NCI-H748 (cell line): ENCODE measurements at regions not wholly inside any gene's neighbourhood (a gene's known extent, or its start where the extent isn't known, plus 50 kb on each side); places are given as distances from the start of the nearest gene placed in this dataset.

Experiments used
- DNase-seq: peaks from one replicate; lab custom pipeline; 2025; ENCODE audit not compliant: unreplicated experiment; lab: John Stamatoyannopoulos, UW

DNA sequence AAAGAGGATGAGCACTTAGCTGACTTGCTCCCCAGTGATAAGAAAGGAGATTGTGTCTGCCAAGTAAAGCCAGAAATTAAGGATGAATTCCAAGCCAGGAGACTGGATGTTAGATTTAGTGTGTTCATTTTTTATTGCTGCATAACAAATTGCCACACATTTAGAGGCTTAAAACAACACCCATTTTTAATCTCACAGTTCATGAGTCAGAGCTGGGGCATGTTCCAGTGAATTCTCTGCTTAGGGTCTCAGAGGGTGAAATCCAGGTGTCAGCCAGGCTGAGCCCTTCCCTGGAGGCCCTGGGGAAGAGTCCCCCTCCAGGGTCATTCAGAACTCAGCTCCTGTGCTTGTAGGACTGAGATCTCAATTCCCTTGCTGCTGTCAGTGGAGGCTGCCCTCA is 352.8 kb downstream of the BUD13 start:
- no peak for DNase-seq

DNA sequence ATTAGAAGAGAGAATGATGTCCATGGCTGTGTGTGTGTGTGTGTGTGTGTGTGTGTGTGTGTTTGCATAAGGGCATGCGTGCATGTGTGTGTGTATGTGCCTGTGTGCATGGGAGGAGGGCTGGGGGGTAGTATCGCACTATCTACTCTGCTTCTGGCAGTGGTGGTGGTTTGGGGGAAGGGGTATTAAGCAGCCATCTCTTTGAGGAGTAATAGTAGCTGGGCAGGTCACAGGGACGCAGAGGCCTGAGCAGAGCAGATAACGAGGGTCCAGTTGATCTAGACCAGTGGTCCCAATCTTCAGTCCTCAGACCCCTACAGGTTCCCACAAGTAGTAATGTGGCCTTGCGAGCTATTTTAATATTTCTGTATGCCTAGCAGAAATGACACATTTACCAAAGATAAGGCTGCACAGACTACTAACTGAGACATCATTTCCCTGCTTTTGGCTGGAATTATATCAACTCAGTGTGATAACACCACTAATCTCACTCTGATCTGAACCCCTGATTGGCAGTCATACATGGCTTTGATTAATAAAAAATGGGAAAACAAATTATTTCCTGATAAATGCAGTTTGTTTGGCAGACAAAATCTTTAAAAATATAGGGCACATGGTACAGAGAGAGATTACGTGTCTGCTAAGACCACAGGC is 354.3 kb downstream of the BUD13 start:
- DNase-seq = no peak

GRCh38 chr11:116416852-116417251 is 355.9 kb downstream of the BUD13 start:
- no peak for DNase-seq

DNA sequence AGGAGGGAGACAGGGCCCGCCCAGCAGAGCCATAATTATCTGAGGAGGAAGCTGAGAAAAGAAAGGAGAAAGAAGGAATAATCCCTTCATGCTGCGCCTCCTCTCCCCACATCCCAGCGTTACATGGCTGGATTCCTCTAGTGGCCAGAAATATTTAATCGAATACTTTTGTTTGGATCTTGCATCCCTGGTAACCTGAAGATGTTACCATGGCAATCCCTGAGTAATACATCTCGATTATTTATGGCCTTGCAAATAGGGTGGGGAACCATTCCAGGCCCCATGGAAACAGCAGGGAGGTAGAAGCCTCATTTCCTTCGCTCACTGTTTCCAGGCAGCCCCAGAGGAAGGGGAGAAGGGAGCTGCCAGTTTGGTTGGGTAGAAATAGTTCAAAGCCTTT is 357.7 kb downstream of the BUD13 start:
- peak; percentile 96 for DNase-seq

DNA sequence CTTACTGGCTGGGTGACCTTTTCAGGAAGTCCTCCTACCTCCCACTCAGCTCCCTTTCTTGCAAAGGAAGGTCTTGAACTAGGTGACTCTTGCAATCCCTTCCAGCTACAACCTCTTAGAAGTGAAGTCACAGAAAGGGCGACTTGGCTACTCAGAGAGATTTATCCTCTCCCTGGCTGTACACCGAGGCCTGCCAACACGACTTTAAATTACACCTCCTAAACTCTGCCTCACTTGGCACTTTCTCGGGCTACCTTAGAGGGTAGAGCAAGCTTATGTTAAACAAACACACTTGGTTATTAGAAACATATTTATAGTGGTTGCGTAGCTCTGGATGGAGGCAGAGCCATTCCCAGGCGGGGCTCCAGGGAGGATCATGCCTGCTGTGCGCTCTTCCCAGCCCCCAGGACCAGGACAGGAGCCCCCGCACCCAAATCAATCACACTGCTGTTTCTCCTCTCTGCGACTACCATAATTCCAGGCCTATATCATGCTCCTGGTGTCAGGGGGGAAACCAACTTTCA is 358.4 kb downstream of the BUD13 start:
- DNase-seq = no peak

DNA sequence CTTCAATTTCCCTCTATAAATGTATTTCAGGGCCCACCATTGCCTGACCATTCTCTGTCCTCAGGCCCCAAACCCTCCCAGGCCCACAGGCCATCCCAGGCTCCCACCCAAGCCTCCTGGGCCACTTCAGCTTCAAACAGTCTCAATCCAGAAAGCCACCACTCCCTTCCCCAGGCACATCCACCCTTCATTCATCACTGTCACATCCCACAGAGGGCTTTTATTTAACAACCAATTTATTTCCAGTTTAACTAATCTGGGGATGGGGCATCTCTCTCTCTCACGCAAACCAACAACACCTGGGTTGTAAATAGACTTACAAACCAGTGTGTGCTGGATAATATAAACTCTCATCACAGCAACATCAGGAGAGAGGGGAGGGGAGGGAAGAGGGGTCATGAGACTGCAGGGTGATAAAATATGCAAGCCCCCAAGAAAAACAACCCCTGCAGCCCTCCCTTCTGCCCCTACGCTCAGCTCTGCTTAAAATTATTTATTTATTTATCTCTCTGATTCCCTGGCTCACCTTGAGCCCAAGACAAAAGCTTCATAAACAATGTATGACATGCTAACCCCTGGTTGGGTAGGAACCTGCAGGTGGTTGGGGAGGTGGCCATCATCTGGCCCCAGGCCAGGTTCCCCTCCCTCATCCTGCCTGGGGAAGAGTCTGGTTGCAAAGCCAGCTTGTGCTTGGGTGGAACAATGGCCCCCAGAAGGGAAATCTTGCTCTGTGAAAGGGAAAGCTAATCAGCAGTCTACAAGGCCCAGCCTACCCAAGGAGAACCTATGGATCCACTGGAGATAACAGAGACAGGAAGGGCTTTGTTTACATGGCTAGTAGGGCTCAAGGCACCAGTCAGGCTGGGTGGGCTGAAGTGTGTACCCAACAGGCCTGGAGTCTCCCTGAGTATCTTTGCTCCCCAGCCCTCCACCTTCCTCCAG is 359.2 kb downstream of the BUD13 start:
- DNase-seq = peak; percentile 98

DNA sequence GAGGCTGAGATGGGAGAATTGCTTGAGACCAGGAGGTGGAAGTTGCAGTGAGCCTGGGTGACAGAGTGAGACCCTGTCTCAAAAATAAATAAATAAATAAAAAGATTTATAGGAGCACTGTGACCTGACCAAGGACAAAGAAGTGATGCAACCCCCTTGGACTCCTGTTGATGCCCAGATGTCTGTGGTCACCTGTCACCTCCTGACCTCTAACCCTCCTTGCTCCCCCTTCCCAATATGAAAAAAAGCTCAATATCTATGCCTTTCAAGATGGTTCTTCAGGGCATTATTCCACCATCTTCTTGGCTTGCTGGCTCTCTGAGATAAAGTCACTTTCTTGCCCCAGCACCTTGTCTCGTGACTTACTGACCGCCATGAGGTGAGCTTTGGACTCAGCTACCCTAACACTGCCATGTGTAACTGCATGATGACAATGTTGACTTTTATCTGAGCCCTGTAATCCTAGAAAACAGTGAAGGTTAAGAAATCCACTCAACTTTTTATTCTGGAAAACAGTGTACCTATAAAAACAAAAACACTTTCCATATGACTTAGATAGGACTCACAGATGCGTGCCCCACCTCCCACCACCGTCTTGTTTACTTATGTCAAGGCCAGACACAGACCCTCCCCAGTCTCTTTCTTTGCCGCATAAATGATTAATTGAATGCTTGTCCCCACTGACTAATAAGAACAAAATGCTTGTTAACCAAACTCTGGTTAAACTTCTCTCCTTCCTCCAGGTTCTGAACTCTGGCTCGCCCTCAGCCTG is 360.5 kb downstream of the BUD13 start:
- peak; percentile 41 for DNase-seq

DNA sequence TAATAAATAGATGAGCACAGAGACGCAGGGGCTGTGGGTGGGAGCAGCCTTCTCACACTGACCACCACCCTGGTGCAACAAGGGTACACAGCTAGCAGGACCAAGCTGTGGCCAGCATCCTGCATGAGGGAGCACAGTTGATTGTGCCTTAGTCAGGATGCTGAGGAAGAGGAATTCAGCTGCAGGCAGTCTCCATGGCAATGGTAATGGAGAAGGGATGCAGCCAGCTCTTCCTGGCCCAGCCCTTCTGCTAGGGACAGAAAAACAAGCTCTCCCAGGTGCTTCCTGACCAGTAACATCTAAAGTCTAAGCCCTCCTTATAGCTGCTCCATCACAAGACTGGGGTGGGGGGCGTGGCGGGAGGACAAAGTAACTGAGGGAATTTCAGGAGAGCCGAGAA is 363.5 kb downstream of the BUD13 start:
- DNase-seq = peak; percentile 75

GRCh38 chr11:116406042-116406441 is 366.7 kb downstream of the BUD13 start:
- DNase-seq = no peak

DNA sequence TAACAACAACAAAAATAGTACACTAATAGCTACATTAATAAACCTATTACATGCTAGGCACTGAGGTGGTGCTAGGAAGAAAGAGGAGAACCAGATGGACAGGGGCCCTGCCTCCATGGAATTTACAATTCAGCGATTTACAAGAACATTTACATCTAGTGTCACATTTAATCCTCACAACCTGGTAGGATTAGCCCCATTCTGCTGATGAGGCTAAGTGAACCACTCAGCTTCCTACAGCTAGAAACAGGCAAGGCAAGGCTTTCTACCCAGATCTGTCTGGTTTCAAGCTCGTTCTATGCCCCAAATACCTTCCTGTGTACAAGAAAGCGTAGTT is 368.4 kb downstream of the BUD13 start:
- no peak for DNase-seq

- no peak for DNase-seq
Observed at GRCh38 chr11:116403794-116404461, 368.9 kb downstream of the BUD13 start.

DNA sequence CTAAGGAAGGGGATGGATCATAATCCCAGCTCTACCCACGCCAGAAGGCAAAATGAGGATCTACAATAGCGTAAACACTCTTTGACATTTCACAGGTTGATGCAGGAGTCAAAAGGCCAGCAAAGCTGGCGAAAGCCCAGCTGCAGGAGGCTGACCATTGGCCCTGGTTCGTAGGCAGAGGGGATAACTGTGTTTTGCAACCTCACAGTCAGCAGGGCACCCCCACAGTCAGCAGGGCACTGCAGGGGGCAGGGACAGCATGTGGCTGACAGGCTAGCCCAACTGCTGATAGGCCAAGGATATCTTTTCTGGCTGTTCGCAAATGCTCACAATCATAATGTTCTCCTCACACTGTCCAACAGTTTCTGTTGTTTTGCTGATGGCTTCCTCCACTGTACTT is 372.7 kb downstream of the BUD13 start:
- DNase-seq = no peak

GRCh38 chr11:116397602-116398084 is 375.1 kb downstream of the BUD13 start:
- DNase-seq = no peak

DNA sequence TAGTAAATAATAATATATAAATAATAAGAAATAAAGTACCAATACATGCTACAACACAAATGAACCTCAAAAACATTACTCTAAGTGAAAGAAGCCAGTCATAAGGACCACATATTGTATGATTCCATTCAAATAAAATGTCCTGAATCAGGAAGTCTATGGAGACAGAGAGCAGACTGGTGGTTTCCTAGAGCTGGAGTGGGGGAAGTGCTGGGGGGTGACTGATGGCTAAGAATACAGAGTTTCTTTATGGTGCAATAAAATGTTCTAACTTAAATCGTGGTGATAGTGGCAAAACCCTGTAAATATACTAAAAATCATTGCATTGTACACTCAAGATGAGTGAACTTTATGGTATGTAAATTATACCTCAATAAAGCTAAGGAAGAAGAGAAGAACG is 376.5 kb downstream of the BUD13 start:
- no peak for DNase-seq

- DNase-seq = no peak
Observed at GRCh38 chr11:116394022-116394421, 378.8 kb downstream of the BUD13 start.

GRCh38 chr11:116390963-116391362 is 381.8 kb downstream of the BUD13 start:
- DNase-seq = no peak

DNA sequence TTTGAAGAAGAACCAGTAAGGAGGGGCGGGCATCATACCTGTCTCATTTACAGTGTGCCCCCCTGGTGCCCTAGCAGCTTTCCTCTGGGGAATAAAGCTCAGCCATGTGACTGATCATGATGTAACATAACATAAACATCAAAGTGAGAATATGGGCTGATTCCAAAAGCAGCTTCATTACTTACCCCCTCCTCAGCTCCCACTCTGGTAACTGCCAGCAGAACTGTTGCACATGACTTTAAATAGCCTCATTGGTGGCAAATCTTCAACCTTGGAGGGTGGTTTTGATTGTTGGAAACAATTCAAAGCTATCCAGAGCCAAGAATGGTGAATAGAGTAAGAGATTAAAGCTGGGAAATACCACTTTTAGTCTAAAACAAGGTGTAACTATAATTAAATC is 384.6 kb downstream of the BUD13 start:
- no peak for DNase-seq

GRCh38 chr11:116387641-116388040 is 385.1 kb downstream of the BUD13 start:
- DNase-seq = no peak

DNA sequence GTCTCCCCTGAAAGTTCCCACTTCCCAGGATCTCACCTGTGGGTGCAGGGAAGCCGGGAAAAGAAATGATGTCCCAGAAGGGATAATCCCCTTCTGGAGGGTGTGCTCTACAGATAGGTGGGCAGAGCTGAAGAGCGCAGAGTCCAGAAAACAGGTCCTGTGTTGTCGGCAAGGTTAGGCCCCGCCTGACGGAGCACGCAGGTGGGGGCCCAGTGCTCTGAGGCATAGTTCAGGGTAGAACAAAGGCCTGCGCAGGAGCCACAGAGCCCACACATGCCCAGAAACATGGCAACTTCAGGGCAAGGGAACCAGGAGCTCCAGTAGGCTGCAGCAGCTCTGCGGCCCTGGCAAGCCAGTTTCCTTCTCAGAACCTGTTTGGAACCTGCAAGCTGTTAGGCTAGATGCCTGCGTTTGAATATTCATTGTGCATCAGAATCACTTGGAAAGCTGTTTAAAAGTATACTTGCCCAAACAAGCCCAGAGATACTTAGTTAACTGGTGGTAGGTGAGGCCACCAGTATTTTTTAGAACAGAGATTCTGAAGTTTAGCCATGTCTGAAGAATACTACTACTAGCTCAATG is 386.6 kb downstream of the BUD13 start:
- DNase-seq = no peak

- peak; percentile 69 for DNase-seq
Observed at GRCh38 chr11:116384876-116385275, 387.9 kb downstream of the BUD13 start.
